HG03565 (cell line): ENCODE measurements at regions not wholly inside any gene's neighbourhood (a gene's known extent, or its start where the extent isn't known, plus 50 kb on each side); places are given as distances from the start of the nearest gene placed in this dataset.
A peak's percentile ranks its signal among the peaks of the same experiment; 100 is the strongest.
"Not testable (repeated sequence)": the region's sequence is repeated elsewhere in the genome, so short reads cannot be mapped to it uniquely, and the experiment has no call there.

Experiments used
- ATAC-seq: cut with Tn5 transposase; IDR thresholded peaks from one replicate; pipeline ENCODE4 v1.9.1; 2021; ENCODE audit warnings: mild to moderate bottlenecking, moderate library complexity; ENCODE audit not compliant: unreplicated experiment

DNA sequence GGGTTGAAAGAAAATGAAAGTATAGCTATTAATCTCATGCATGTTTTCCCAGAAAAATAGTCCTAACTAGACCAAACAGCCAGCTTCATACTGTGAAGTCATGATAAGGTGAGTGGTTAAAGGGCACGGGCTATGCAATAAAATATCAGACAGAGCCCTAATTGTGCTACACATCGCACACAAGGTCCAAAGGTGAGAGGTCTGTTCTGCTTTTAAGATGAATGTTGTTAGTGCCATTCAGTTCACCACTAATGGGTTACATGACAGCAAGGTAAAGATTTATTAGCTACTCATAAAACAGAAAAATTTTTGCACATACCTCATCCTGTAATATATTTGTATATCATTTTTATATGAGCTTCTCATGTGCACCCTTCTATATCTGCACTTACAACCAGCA, 105.0 kb upstream of the STK17B start:
- ATAC-seq: no peak

DNA sequence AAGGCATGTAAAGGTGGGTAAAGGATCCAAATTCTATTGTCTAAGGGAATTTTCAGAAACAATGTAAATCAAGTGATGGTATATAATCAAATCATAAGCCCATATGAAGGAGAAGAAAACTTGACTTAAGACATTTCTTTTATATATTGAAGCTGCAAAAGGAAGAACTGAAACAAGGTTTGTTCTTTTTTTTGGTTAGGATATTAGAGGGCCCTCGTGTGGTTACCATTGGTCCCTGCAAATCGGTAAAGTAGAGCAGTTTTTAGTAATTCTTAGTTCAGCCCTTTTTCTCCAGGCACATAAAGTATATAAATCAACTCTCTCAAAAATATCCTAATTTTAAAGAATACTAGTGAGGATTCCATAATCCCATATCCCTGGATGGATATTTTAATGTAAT, 105.6 kb upstream of the STK17B start:
- no peak for ATAC-seq

GRCh38 chr2:196278491-196278911, 107.1 kb upstream of the STK17B start:
- ATAC-seq: no peak

- no peak for ATAC-seq
These were observed 108.2 kb upstream of the STK17B start for GRCh38 chr2:196279541-196279940.

- no peak for ATAC-seq
These were observed 112.9 kb upstream of the STK17B start for GRCh38 chr2:196284144-196284844.

DNA sequence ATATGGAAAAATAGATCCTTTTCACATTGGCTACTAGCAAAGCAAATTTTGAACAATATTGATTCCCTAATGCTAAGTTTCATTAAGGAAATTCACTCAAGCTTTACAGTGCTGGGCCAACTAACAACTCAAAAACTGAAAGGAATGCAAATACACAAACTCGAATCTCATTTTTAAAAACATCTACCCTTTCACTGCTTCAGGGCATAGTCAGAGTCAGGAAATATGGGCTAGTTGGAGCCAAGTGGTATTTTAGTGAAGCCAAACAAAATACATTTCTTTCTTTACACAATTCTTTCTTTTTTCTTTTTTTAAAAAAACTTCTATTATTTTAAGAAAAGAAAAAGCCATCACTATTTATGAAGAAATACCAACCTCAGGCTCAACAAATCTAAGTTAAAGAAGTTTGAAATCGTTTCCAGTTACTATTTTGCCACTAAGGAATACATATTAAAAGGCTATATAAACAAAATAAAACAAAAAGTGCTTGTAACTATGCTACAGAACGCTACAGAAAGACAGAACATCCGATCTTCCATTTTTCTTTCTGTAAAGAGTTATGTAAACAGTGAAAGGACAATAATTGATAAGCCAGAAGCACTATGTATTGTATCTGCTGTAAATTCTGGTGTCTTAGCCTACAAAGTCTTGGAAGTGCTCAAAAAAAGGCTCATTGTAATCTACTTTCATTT, 113.6 kb upstream of the STK17B start:
- no peak for ATAC-seq

DNA sequence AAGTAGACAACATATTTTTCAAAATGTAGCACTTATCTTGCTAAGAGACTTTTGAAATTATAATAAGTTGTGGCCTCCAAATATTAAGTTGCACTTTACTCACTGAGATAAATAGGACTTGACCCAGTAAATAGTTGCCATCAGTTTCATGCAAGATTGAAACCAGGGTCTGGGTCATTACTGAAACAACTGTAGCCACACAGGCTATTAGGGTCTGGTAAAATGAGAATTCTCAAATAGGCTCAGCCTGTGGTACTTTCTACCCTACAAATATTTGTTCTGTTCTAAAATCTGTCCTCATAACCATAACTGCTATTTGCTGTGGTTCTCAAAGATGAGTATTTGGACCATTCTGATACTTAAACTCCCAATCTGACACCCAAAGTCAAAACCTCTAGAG, 115.4 kb upstream of the STK17B start:
- peak; percentile 36 for ATAC-seq

DNA sequence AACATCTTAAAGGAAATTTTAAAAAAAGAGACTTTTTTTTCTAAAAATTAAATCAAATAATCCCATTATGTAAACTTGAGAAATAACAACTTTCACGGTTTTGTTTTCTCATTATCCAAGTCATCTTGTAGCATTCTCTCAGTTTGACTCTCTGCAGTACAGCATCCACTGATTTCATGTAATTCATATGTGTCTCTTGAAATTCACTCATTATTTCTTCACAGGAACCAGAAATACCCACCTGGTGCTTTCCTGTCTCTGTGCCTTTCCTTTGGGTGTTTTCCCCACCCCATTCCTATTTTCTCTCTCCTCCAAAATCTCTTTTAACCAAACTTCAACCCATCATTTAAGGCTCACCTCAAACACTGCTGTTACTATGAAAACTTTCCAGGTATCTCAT, 116.1 kb upstream of the STK17B start:
- no peak for ATAC-seq

DNA sequence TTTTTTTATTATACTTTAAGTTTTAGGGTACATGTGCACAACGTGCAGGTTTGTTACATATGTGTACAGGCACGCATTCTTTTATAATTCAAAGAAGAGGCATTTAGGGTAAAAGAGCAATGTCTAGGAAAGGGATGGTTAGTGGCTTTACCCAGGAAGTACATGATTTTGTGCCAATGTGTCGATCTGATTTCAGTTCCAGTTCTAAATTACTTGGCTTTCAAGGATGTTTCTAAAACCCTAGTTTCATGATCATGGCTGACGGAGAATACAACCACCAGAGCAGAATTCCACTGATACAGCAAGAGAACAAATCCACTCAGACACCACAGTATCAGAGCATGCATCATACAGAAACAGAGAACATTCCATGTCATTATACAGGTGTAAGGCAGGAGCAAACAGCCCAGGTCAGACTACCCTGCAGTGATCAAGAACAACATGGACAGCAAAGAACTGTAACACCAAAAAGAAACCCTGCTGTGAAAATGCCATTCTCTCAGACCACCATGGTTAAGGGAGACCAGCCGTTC, 116.7 kb upstream of the STK17B start:
- ATAC-seq: no peak

- no peak for ATAC-seq
These were observed 117.6 kb upstream of the STK17B start for GRCh38 chr2:196289000-196289399.

DNA sequence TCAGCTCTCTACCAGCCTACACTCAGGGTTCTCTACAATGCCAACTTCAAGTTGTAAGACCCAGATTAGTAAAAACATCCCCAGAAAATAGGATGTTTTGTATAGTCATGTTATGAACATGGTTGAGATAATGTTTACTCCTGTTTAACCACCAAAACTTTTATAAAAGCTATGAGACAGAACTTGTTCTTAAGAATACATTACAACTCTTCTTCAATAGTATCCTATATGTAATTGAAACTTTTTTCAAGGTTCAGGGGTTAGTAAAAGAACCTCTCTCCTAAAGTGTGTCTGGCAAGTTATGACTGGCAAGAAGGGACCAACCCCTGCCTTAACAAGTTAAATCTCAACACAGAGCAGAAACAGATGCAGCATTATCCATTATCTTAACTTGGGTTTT, 118.8 kb upstream of the STK17B start:
- ATAC-seq: no peak

DNA sequence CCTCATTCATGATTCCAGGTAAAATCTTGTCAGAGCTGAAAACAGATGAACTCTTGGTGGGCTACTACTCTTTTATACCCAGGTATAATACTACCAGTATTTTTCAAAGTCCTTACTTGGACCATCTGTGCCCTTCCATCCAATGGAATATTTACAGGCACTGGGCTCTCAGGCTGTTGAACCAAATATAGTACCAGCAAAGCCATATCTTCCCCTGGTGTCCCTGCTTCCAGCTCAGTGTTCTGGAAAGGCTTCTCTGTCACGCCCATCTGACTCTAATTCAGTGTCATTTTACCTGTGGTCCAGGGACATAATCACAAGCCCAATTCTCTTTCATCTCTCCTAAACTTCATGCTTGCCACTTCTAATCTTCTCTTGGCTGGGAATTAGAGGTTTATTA, 119.2 kb upstream of the STK17B start:
- no peak for ATAC-seq

GRCh38 chr2:196291426-196291825, 120.0 kb upstream of the STK17B start:
- ATAC-seq: no peak

GRCh38 chr2:196291873-196292800, 120.8 kb upstream of the STK17B start:
- ATAC-seq: no peak

DNA sequence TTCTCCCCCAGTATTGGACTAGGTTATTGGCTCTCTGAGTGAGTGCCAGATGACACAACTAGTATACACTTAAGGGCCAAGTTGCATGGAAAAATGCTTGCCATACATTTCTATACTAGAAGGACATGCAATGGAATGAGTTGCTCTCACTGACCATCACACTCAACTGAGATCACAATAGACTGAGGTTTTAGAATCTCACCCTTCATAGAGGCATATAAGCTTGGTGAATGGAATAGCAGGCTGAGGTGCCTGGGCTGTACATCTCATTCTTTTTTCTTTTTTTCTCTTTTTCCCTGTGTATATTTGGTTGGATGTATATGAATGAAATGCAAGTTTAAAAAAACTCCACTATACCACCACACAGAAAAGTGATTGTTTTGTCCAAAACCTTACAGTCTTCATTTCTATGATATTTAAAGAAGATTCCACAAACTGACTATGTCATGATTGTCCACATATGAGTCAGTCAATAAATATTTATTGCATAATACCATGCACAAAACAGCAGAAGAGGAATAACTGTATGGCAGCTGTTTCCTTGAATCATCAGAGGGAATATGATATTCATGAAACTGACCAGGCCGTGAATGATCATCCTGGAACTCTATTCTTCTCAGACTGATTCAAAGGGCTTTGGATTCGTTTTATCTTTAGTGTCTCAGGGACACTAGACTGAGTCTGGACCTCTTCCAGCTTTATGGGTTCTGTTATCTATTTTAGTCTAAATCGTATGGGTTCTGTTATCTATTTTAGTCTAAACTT, 122.6 kb upstream of the STK17B start:
- no peak for ATAC-seq

DNA sequence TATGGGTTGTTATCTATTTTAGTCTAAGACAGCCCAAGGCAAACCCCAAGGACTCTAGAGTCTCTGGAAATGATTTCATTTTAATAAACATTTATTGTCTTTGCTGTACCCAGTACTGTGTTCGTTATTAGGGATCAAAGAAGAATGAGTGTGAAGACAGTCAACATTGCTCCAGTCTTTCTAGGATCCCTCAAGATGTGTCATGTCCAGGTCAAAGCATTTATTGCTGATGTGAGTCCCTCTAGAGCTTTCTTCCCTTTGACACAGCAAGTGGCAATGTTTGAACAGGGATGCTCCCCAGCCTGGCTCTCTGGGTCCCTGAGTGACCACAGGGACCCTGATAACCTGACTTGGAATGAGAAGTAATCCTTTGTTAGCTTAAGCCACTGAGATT, 123.1 kb upstream of the STK17B start:
- no peak for ATAC-seq

- ATAC-seq: no peak
These were observed 123.6 kb upstream of the STK17B start for GRCh38 chr2:196295005-196295404.

DNA sequence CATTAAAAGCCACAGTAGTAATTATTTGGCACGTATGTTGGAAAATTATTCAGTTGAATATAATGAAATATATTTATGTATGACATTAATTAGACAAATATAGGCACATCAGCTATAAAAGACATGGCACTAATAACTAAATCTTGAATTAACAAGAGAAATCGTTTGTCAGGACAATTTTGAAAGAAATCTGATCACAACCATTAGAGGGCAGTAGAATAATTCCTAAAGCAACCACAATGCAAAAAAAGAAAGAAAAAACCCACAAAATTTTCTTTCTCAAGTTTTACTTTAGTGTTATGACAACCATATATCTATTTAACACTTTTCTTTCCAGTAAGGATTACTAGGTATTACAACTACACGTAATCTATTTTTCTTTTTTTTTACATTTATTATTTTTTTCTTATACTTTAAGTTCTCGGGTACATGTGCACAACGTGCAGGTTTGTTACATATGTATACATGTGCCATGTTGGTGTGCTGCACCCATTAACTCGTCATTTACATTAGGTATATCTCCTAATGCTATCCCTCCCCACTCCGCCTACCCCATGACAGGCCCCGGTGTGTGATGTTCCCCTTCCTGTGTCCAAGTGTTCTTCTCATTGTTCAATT, 126.8 kb upstream of the STK17B start:
- not testable (repeated sequence) for ATAC-seq

DNA sequence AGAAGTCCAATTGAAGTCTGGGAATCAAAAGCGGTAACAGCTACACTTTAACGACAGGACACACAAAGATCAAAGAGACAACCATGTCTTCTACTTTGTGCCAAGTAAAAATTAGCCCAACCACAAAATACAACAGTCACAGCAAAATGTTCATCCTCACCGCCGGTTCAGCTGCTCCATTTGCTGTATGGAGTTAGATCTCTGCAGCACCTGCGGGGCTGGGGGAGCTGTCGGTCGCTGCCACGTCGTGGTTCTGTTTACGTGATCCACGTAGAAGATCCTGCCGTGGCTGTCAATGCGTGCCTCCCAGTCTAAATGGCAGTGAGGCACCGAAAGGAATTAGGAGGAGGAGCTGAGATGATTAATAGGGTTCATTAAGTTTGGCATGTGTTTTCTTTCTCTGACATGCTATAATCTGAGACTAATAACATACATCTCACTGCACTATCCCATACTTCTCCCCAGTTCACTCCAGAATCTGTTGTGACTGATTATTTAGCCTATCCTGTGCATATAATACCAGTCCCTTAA, 136.5 kb upstream of the STK17B start:
- ATAC-seq: no peak

DNA sequence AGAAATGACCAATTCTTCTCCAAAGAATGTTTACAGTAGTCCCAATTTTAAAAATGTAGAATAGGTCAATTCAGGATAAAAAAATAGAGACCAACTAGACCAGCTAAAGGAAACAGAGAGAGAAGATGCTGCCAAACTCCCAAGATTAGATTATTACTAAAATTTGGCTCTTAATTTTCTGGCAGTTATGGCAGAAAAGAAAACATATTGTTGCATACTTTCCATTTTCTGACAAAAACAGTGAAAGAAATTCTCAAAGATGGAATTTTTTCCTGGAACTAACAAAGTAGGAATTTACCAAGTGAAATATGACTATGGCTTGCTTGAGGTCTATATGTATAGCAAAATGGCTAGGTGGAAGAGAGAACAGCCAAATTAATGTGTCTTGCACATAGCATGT, 138.3 kb upstream of the STK17B start:
- no peak for ATAC-seq
